MM.1S (cell line): ENCODE measurements at regions not wholly inside any gene's neighbourhood (a gene's known extent, or its start where the extent isn't known, plus 50 kb on each side); places are given as distances from the start of the nearest gene placed in this dataset.

ENCODE experiments used
- EZH2phosphoT487 ChIP-seq: fragments of 300-600 bp; sonication (generic); IDR thresholded peaks from 2 replicates; pipeline ENCODE4 v1.6.1; 2018; ENCODE audit warnings: antibody characterized with exemption, low read length
- TF ChIP-seq, protein P1 (sequence below): fragments of 300-600 bp; sonication (generic); IDR thresholded peaks from 2 replicates; pipeline ENCODE4 v1.5.1; 2016; ENCODE audit warnings: antibody characterized with exemption, low read length, mixed read lengths

DNA sequence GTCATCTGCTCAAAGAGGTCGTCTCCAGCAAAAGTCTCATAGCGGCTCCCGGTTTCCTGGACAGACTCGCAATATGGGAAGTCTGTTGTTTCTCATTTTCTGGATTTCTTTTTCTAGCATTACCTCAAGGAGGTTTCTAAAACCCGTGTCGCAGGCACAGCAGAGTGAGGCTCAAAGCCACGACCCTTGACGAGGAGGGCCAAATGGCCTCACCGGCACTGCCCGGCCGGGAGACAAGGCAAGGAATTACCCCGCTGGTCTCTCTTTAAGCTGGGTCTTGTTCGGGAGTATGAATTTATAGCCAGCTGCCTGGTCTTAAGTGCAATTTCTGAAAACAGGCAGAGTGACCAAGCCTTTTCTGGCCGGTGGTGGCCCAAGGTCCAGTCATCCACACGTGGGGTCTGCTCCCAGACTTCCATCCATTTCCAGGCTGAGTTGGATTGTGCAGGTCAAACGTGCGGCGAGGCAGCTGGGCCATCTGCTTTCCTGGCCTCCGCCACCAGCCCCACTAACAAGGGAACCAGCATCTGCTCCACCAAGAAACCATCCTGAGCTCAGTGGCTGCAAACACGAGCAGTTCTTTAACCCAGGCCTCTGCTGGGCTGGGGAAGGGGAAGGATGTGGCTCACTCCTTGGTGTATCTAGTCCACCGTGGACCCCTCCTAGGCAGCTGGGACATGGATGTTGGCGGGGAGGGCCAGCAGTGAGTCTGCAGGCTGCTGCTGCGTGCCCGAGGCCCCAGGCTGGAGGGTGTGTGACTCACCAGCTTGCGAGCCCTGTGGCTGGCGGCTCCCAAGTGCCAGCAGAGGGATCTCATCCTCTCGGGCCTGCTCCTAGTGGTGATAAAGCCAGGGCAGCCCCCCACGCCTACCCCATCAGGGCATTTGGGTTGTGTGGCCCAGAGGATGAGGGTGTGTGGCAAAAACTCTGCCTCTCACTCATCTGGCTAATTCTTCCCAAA is 55.6 kb upstream of the COL5A1 start:
- TF ChIP-seq, protein P1, sequence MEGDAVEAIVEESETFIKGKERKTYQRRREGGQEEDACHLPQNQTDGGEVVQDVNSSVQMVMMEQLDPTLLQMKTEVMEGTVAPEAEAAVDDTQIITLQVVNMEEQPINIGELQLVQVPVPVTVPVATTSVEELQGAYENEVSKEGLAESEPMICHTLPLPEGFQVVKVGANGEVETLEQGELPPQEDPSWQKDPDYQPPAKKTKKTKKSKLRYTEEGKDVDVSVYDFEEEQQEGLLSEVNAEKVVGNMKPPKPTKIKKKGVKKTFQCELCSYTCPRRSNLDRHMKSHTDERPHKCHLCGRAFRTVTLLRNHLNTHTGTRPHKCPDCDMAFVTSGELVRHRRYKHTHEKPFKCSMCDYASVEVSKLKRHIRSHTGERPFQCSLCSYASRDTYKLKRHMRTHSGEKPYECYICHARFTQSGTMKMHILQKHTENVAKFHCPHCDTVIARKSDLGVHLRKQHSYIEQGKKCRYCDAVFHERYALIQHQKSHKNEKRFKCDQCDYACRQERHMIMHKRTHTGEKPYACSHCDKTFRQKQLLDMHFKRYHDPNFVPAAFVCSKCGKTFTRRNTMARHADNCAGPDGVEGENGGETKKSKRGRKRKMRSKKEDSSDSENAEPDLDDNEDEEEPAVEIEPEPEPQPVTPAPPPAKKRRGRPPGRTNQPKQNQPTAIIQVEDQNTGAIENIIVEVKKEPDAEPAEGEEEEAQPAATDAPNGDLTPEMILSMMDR: no peak
- TF ChIP-seq EZH2phosphoT487: no peak
